Esophagus (tissue), 2 donors: ENCODE measurements at regions not wholly inside any gene's neighbourhood (a gene's known extent, or its start where the extent isn't known, plus 50 kb on each side); places are given as distances from the start of the nearest gene placed in this dataset.

Experiments used
- H3K27ac ChIP-seq, 2 donors: one replicate each; pipeline ENCODE4 v1.5.1; 2013; ENCODE audit warnings: low read depth in 2 of 2, mild to moderate bottlenecking in 2 of 2, inconsistent platforms in 1 of 2, low read length in 1 of 2, moderate library complexity in 1 of 2
- H3K27me3 ChIP-seq, 2 donors: one replicate each; pipeline ENCODE4 v1.6.1; 2013; ENCODE audit warnings: low read length in 2 of 2, control low read depth in 1 of 2, mild to moderate bottlenecking in 1 of 2; ENCODE audit not compliant: insufficient read depth in 2 of 2, control insufficient read depth in 1 of 2
- H3K36me3 ChIP-seq, 2 donors: one replicate each; pipeline ENCODE4 v1.6.1; 2013; ENCODE audit warnings: low read length in 1 of 2; ENCODE audit not compliant: control insufficient read depth in 2 of 2, insufficient read depth in 2 of 2
- H3K4me1 ChIP-seq, 2 donors: one replicate each; pipeline ENCODE4 v1.6.1; 2013; ENCODE audit warnings: low read length in 1 of 2; ENCODE audit not compliant: control insufficient read depth in 2 of 2, insufficient read depth in 2 of 2
- H3K4me3 ChIP-seq, 2 donors: one replicate each; pipeline ENCODE4 v1.5.1; 2013; ENCODE audit warnings: low read length in 2 of 2, mild to moderate bottlenecking in 2 of 2, low read depth in 1 of 2, moderate library complexity in 1 of 2
- H3K9me3 ChIP-seq, 2 donors: one replicate each; pipeline ENCODE4 v1.6.1; 2013; ENCODE audit warnings: mild to moderate bottlenecking in 2 of 2, low read depth in 1 of 2, low read length in 1 of 2, moderate library complexity in 1 of 2; ENCODE audit not compliant: control insufficient read depth in 2 of 2, insufficient read depth in 1 of 2
- WGBS, 2 donors: extraction: QIAGEN DNeasy Blood & Tissue Kit; methylation state at CpG; one replicate each; pipeline ENCODE4 v1.1.7; 2013; 5-methylcytosine and 5-hydroxymethylcytosine counted together
- donor health status: healthy with polysubstance abuse.
- donor health status: Bipolar disorder and iron deficiency.

- no peaks in the 10 kb centered on the region for H3K9me3 ChIP-seq
- H3K36me3 ChIP-seq = no peaks in the 10 kb centered on the region
- H3K4me3 ChIP-seq = no peak overlapping the region
- H3K27me3 ChIP-seq = peaks cover 7 to 8% of the 10 kb centered on the region in 2 donors
- no peak overlapping the region for H3K27ac ChIP-seq
- peaks cover 0 to 3% of the 10 kb centered on the region in 2 donors for H3K4me1 ChIP-seq
- 84 to 90% methylated on average over 4 of the region's 4 CpGs for WGBS, 2 donors
Measured at GRCh38 chr11:19351426-19351825, 110.7 kb upstream of the E2F8 start.

GRCh38 chr11:19350160-19350559 lies 109.4 kb upstream of the E2F8 start:
- H3K27me3 ChIP-seq = peaks cover 7 to 17% of the 10 kb centered on the region in 2 donors
- peaks cover 0 to 2% of the 10 kb centered on the region in 2 donors for H3K9me3 ChIP-seq
- 81 to 87% methylated on average over 11 of the region's 11 CpGs for WGBS, 2 donors

DNA sequence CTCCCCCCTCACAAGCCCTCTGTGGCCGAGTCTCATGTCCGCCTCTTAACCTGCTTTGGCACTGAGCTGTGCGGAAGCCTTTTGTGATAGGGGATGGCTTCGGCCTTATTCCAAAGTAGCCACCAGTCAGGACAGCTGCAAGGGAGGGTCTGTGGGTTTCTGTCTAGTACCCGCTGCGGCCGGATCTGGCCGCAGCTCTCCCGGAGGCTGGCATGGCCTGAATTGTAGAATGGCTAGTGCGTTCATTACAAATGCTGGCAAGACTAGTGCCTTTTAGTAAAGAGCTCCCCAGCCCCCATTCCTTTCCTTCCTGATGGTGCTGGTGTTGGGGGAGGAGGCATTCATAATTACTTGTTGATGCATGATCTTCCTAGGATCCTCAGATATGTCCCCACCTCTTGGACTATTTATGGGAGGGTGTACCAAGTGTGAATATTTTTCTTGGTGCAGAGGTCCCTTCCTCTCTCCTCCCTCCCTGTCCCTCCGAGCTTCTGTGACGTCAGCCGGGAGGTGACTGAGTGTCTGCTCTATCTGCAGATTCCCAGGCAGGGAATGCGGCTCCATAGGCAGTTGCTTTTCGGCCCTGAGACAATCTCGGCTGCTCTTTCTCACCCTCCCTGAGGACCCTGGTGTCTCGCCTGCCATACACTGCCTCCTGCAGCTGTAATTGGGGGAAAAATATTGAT lies 108.7 kb upstream of the E2F8 start:
- Histone ChIP-seq H3K27ac (no peak overlapping the region), H3K9me3 (peaks cover 0 to 2% of the 10 kb centered on the region in 2 donors), H3K27me3 (peaks cover 4 to 18% of the 10 kb centered on the region in 2 donors), H3K36me3 (no peaks in the 10 kb centered on the region), H3K4me1 (peaks cover 7 to 10% of the 10 kb centered on the region in 2 donors), H3K4me3 (no peak overlapping the region)
- WGBS, 2 donors = 68% methylated on average over 17 of the region's 17 CpGs

More at GRCh38 chr11:19350160-19350559, 109.4 kb upstream of the E2F8 start:
- Histone ChIP-seq H3K27ac (no peak overlapping the region), H3K4me3 (no peak overlapping the region), H3K4me1 (peaks cover 4 to 8% of the 10 kb centered on the region in 2 donors), H3K36me3 (no peaks in the 10 kb centered on the region)

- H3K9me3 ChIP-seq = peaks cover 0 to 2% of the 10 kb centered on the region in 2 donors
- 72 to 74% methylated on average over 7 of the region's 7 CpGs for WGBS, 2 donors
- H3K36me3 ChIP-seq = no peaks in the 10 kb centered on the region
Measured at GRCh38 chr11:19347911-19348310, 107.2 kb upstream of the E2F8 start.

DNA sequence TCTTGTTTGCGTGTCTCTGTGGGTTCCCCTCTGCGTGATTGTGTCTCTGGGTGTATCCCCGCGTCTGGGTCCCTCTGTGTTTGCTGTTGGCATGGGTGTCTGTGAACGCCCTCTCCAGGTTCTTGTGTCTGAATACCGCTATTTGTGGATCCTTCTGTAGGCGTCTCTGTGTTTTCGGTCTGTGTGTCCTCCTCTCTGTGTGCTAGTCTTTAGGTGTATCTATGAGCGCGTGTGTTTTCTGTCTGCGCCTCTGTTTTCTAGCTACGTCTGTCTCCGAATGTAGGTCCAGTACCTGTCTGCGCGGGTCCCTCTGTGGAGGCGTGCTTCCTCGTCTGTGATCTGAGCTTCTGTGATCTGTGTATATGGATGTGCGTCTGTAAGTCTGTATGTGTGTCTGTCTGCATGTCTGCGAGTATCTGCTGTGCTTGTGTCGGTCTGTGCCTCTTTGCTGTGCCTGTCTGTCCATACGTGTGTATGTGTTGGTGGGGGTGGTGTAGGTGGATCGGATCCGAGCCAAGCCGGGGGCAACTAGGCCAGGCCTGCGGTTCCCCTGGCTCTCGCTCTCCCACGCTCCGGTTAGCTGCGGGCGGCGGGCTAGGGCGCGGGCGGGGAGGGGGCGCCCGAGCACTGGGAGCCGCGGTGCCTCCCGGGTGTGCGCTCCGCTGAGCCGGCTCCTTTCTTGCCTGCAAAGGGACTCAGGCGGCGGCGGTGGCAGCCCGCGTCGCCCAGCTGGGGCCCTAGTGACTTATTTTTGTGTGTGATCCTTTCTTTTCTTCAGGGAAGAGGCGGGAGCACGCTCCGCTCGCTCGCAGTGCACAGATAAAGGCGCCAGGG lies 105.3 kb upstream of the E2F8 start:
- H3K4me1 ChIP-seq = peaks cover 7 to 10% of the 10 kb centered on the region in 2 donors
- H3K9me3 ChIP-seq = peaks cover 0 to 2% of the 10 kb centered on the region in 2 donors
- peaks cover 0 to 18% of the 10 kb centered on the region in 2 donors for H3K27me3 ChIP-seq
- H3K27ac ChIP-seq = no peak overlapping the region
- 4 to 5% methylated on average over 54 of the region's 54 CpGs for WGBS, 2 donors
- no peaks in the 10 kb centered on the region for H3K36me3 ChIP-seq
- peak overlapping the region; percentile 2 to 8 for H3K4me3 ChIP-seq

More at GRCh38 chr11:19347911-19348310, 107.2 kb upstream of the E2F8 start:
- Histone ChIP-seq H3K4me1 (peaks cover 7 to 10% of the 10 kb centered on the region in 2 donors), H3K27ac (no peak overlapping the region), H3K4me3 (no peak overlapping the region), H3K27me3 (peaks cover 4 to 18% of the 10 kb centered on the region in 2 donors)

DNA sequence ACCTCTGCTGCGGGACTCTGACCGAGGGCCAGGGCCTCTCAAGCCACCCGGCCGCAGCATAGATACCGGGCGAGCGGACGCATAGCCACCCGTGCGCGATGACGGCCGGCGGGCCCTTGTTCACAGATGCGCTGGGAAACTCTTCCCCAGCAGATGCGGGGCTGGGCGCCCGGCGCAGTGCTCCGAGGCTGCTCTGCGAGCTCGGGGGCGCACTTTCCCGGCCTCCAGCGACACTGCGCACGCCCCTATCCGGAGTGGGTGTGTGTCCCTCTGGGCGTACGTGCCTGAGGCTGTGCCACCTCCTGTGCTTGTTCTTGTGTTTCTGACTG lies 104.7 kb upstream of the E2F8 start:
- Histone ChIP-seq H3K4me3 (peak overlapping the region in 1 of 2 donors; percentile 14), H3K4me1 (peaks cover 7 to 10% of the 10 kb centered on the region in 2 donors), H3K36me3 (no peaks in the 10 kb centered on the region), H3K27ac (no peak overlapping the region), H3K9me3 (peaks cover 0 to 2% of the 10 kb centered on the region in 2 donors), H3K27me3 (peaks cover 0 to 18% of the 10 kb centered on the region in 2 donors)
- 2 to 3% methylated on average over 30 of the region's 30 CpGs for WGBS, 2 donors

DNA sequence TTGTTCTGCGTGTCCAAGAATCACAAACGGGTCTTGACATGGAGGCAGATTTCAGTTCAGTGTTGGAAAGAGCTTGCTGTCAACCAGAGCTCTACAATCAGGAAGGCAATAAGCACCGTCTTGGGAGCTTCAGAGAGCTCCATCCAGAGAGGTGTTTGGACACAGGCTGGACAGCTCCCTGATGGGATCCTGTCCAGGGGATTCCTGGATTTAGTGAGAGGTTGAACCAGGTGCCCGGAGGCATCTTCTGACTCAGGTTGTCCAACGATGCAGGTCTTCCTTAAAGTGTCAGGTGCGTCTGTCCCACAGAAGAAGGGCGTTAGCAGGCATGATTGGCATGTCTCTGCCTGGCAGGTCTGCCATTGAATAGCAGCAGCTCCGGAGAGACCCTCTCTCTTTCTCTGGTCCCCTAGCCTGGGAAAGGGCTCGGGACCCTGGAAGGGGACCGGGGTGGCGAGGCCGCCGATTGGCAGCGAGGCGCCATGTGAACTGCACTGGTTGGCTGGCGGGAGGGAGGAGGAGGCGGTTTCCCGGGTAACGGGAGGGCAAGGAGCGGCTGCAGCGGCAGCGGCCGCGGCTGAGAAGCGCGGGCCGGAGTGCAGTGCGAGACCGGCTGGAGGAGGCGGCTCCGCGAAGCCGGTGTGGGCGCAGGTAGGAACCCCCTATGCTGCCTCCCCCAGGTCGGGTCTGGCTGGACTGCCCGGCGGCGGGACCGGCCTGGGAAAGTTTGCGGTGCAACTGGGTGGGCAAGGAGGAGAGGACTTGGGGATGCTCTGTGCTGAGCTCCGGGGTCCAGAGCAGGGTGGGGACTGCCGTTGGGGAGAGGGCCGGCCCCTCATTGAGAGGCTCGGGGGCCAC lies 104.1 kb upstream of the E2F8 start:
- 9 to 10% methylated on average over 38 to 44 of the region's 44 CpGs for WGBS, 2 donors
- H3K4me3 ChIP-seq = peak overlapping the region in 1 of 2 donors; percentile 14

GRCh38 chr11:19342036-19342435 lies 101.3 kb upstream of the E2F8 start:
- 55 to 68% methylated on average over 1 of the region's 1 CpG for WGBS, 2 donors
- no peak overlapping the region for H3K4me3 ChIP-seq
- H3K27me3 ChIP-seq = peaks cover 0 to 14% of the 10 kb centered on the region in 2 donors
- H3K27ac ChIP-seq = no peak overlapping the region
- H3K9me3 ChIP-seq = peaks cover 0 to 2% of the 10 kb centered on the region in 2 donors
- peaks cover 7 to 10% of the 10 kb centered on the region in 2 donors for H3K4me1 ChIP-seq
- H3K36me3 ChIP-seq = no peaks in the 10 kb centered on the region

More for the DNA sequence above, 104.1 kb upstream of the E2F8 start:
- peaks cover 0 to 18% of the 10 kb centered on the region in 2 donors for H3K27me3 ChIP-seq
- H3K27ac ChIP-seq = no peak overlapping the region
- H3K36me3 ChIP-seq = no peaks in the 10 kb centered on the region
- H3K4me1 ChIP-seq = peaks cover 7 to 10% of the 10 kb centered on the region in 2 donors
- peaks cover 0 to 2% of the 10 kb centered on the region in 2 donors for H3K9me3 ChIP-seq

DNA sequence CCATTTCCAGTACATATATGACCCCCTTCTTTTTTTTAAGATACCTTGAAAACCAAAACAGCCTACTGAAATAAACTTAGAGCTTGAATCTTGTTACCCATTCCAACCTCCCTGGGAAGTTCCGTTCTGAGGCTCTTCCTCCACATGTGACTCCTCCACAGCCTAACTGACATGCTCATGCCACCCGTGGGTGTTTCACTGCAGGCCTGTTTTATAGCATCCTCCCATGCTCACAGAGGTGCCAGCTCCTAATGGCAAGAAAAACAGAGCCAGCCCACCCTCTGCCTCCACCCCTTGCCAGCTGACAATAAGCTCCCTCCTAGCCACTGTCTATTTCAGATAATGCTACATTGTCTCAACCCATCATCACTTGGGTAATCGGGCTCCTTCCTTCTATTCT lies 97.6 kb upstream of the E2F8 start:
- no peaks in the 10 kb centered on the region for H3K4me1 ChIP-seq
- no peaks in the 10 kb centered on the region for H3K9me3 ChIP-seq
- H3K27ac ChIP-seq = no peak overlapping the region
- peaks cover 0 to 2% of the 10 kb centered on the region in 2 donors for H3K27me3 ChIP-seq
- no peaks in the 10 kb centered on the region for H3K36me3 ChIP-seq
- H3K4me3 ChIP-seq = no peak overlapping the region
- WGBS, 2 donors = 74 to 75% methylated on average over 3 of the region's 3 CpGs
